WERI-Rb-1 (cell line): ENCODE measurements at regions not wholly inside any gene's neighbourhood (a gene's known extent, or its start where the extent isn't known, plus 50 kb on each side); places are given as distances from the start of the nearest gene placed in this dataset.

Experiments
- DNase-seq: peaks from one replicate; pipeline ENCODE4 v3.0.0-alpha.2; 2020
- H3K27ac ChIP-seq: fragments of 250-450 bp; sonication (Bioruptor Pico); 2 replicates; pipeline ENCODE4 v1.5.1; 2020; ENCODE audit warnings: mild to moderate bottlenecking, moderate library complexity
- H3K27me3 ChIP-seq: fragments of 250-450 bp; sonication (Bioruptor Pico); 2 replicates; pipeline ENCODE4 v1.5.1; 2021; ENCODE audit warnings: mild to moderate bottlenecking, low read depth, moderate library complexity; ENCODE audit not compliant: insufficient read depth, severe bottlenecking
- H3K36me3 ChIP-seq: fragments of 250-450 bp; sonication (Bioruptor Pico); 2 replicates; pipeline ENCODE4 v1.5.1; 2020; ENCODE audit warnings: mild to moderate bottlenecking, moderate library complexity
- H3K4me3 ChIP-seq: 2 replicates; pipeline ENCODE4 v1.5.1; 2011; ENCODE audit warnings: low read depth, mild to moderate bottlenecking, control low read depth, low read length
- H3K9me3 ChIP-seq: fragments of 250-450 bp; sonication (Bioruptor Pico); 2 replicates; pipeline ENCODE4 v1.5.1; 2021; ENCODE audit warnings: mild to moderate bottlenecking, moderate library complexity; ENCODE audit not compliant: severe bottlenecking
- CTCF ChIP-seq: IDR thresholded peaks from 2 replicates; pipeline ENCODE4 v1.5.1; 2011; ENCODE audit warnings: low read depth, mild to moderate bottlenecking, control low read depth, inconsistent platforms, low read length

DNA sequence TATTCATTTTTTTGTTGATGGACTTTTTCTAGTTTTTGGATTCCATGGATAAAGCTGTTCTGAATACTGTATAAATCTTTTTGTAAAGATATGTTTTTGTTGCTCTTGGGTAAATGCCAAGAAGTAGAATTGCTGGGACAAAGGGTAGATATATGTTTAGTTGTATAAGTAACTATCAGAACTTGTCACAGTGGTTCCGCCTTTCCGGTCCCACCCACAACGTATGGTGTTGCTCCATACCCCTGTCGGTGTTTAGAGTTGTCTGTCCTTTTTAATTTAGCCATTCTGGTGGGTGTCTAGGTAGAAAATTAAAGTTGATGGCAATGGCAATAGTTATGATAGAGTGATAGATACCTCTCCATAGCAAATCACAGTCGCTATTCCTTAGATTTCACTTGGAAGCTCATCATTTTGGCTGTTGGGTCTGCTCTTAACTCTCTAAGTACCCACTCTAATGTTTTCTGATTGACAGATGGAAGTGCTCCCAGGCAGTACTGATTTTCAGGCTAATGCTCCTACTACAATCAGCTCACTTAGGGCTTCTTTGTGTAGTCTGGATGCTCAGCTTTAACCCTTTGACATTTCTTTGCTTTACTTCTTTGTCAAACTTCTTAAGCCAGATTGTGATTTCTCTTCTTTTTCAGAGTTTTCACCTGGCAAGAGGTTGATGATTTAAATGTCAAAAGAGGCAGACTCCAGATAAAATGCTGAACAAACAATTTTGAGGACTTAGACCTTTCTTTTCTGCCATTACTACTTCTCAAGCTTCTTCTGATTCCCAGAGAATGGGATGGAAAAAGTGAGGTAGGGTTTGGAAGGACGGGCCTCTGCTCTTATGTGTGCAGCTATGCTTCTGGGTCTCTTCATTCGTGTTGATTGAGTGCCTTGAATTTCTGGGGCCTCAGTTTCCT lies 156.4 kb downstream of the AQP4 start:
- TF ChIP-seq CTCF = no peak
- H3K27ac ChIP-seq = no peak overlapping the region
- no peaks in the 10 kb centered on the region for H3K9me3 ChIP-seq

DNA sequence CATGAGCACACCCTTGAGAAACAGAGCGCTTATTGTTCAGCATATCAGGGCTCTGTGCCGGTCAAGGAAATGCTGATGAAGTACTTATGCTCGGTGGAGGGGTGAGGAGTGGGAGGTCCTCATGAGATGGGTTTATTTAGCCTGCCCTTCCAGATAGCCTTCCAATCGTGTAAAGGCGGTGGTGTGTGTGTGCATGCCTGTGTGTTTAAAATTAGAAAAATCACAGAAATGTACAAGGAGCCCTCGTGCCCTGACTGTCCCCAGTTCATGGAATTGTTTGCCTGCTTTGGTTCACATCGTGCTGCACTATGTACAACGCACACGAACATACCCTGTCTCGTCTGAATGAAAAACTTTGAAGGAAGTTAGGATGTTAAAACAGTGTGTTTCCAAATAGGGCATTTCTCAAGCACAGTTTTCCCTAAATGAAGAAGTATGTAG lies 158.6 kb downstream of the AQP4 start:
- H3K27ac ChIP-seq = no peak overlapping the region
- DNase-seq = no peak

More for the DNA sequence above, 156.4 kb downstream of the AQP4 start:
- Histone ChIP-seq H3K4me3 (no peak overlapping the region), H3K27me3 (no peaks in the 10 kb centered on the region), H3K36me3 (no peaks in the 10 kb centered on the region)
- no peak for DNase-seq

GRCh38 chr18:26705757-26706156 lies 157.4 kb upstream of the KCTD1 start:
- Histone ChIP-seq H3K36me3 (no peaks in the 10 kb centered on the region), H3K27ac (no peak overlapping the region), H3K4me3 (no peak overlapping the region), H3K27me3 (no peaks in the 10 kb centered on the region), H3K9me3 (no peaks in the 10 kb centered on the region)
- DNase-seq = no peak
- TF ChIP-seq CTCF = no peak

More for the DNA sequence above, 158.6 kb downstream of the AQP4 start:
- Histone ChIP-seq H3K36me3 (no peaks in the 10 kb centered on the region), H3K27me3 (no peaks in the 10 kb centered on the region), H3K9me3 (no peaks in the 10 kb centered on the region), H3K4me3 (no peak overlapping the region)
- no peak for TF ChIP-seq CTCF

- DNase-seq = no peak
- no peak for TF ChIP-seq CTCF
- Histone ChIP-seq H3K36me3 (no peaks in the 10 kb centered on the region), H3K27ac (no peak overlapping the region), H3K27me3 (no peaks in the 10 kb centered on the region), H3K9me3 (no peaks in the 10 kb centered on the region), H3K4me3 (no peak overlapping the region)
Measured at GRCh38 chr18:26703170-26703930, 155.0 kb upstream of the KCTD1 start.

DNA sequence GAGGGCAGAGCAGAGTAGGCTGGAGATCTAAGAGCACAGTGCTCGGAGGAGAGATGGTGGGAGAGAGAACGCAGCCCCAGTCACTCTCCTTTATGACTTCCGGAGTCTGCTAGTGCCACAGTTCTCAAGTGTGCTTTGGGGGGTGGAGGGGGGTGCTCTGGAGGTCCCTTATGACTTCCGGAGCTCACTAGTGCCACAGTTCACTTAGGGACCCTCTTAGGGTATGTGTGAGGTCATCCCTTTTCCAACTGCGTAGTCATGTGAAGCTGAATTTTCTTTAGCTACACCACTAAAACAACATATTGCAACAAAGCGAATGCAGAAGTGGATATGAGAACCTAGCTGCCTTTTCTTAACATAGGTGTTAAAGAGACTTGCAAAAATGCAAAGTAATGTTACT lies 153.7 kb upstream of the KCTD1 start:
- H3K9me3 ChIP-seq = no peaks in the 10 kb centered on the region
- H3K36me3 ChIP-seq = no peaks in the 10 kb centered on the region
- TF ChIP-seq CTCF = no peak
- no peak overlapping the region for H3K4me3 ChIP-seq
- no peak overlapping the region for H3K27ac ChIP-seq
- no peak for DNase-seq
- H3K27me3 ChIP-seq = no peaks in the 10 kb centered on the region
